ENCODE measurements at regions not wholly inside any gene's neighbourhood (a gene's known extent, or its start where the extent isn't known, plus 50 kb on each side); places are given as distances from the start of the nearest gene placed in this dataset.
"Not testable (repeated sequence)": the region's sequence is repeated elsewhere in the genome, so short reads cannot be mapped to it uniquely, and the experiment has no call there.

DNA sequence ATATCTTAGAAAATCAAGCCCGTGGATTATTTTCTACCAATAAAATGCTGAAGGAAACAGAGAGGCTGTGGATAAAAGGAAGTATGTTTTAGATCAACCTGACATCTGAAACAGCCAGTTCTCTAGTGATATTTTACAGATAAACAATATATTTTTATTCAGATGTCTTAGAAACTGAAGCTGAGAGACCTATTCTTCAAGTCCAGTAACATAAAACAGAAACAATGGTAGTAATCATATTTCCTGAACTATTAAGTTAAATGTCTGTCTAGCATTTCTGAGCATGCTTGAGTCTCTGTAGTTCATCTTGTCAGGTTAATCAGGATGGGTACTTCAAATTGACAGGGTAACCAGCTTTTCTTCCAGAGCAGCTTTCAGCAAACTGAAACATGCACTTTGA is 449.6 kb upstream of the TOM1L1 start:
- Histone ChIP-seq H4K20me1 (ENCODE audit: insufficient read depth, low read length) (no peaks in the 10 kb centered on the region), H3K4me3 (ENCODE audit: low read depth, low read length, poor library complexity, severe bottlenecking) (no peak overlapping the region), H3K4me1 (ENCODE audit: insufficient read depth, low read length, poor library complexity, severe bottlenecking) (no peaks in the 10 kb centered on the region), H3K9me2 (ENCODE audit: insufficient read depth, low read length) (no peaks in the 10 kb centered on the region), H3K36me3 (ENCODE audit: insufficient read depth, low read length) (no peaks in the 10 kb centered on the region), H3K79me2 (ENCODE audit: insufficient read depth, low read depth, low read length) (no peaks in the 10 kb centered on the region), H2AFZ (ENCODE audit: low read length) (no peak overlapping the region), H3K27ac (ENCODE audit: low read depth, low read length, poor library complexity, severe bottlenecking) (no peak overlapping the region), H3K9me3 (ENCODE audit: low read length) (peaks cover 10% of the 10 kb centered on the region), H3K4me2 (ENCODE audit: low read length) (no peak overlapping the region)
- no peak for DNase-seq (ENCODE audit: low spot score)
- CTCF ChIA-PET (ENCODE audit: unreplicated experiment): no interaction called here
- BruUV-seq (replicated peaks): no TSS peak
- intact Hi-C loops (cut with micrococcal nuclease; ENCODE audit: unreplicated experiment): no loop called here
- POLR2A ChIA-PET: interaction anchor here (0.8 kb wide), 1 partner anchor 9 kb away, joined by 3 read pairs; no protein-coding TSS in a partner anchor
- TF ChIP-seq EZH2phosphoT487 (IDR thresholded peaks at IDR 0.05; ENCODE audit: borderline replicate concordance, low read depth, low read length): no peak
- TF ChIP-seq, protein P1, sequence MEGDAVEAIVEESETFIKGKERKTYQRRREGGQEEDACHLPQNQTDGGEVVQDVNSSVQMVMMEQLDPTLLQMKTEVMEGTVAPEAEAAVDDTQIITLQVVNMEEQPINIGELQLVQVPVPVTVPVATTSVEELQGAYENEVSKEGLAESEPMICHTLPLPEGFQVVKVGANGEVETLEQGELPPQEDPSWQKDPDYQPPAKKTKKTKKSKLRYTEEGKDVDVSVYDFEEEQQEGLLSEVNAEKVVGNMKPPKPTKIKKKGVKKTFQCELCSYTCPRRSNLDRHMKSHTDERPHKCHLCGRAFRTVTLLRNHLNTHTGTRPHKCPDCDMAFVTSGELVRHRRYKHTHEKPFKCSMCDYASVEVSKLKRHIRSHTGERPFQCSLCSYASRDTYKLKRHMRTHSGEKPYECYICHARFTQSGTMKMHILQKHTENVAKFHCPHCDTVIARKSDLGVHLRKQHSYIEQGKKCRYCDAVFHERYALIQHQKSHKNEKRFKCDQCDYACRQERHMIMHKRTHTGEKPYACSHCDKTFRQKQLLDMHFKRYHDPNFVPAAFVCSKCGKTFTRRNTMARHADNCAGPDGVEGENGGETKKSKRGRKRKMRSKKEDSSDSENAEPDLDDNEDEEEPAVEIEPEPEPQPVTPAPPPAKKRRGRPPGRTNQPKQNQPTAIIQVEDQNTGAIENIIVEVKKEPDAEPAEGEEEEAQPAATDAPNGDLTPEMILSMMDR (conservative IDR thresholded peaks at IDR 0.05; ENCODE audit: low read length): no peak

DNA sequence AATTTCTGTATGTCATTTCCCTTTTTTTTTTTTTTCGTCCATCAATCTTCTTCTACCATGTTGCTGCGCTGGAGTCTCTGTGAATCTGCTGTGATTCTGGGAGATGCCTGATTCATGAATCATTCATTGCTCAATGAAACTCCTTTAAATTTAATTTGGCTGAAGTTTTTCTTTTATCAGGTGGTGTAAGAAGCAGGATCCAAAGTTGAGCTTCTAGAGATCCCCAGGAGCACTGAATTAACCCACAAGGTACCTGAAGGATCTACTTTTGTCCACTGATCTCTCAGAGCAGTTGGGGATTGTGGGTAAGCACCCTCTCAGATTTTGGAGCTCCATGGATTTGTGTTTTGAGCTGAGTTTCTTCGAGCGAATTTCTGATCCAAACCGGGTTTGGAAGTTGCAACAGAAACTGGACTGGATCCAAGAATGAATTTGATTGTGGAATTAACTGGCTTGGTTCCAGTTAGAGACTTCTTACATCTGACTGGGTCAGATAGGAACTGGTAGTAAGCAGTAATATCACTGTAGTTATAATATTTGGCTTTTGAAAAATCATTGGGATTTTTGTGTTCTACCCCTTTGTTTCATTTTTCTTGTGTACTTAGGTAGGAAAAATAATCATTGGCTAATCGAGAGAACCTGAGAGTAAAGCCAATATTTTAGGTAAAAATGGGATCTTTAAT is 447.8 kb upstream of the TOM1L1 start:
- no peak overlapping the region for H2AFZ ChIP-seq (ENCODE audit: low read length)
- peaks cover 16% of the 10 kb centered on the region for H3K9me3 ChIP-seq (ENCODE audit: low read length)
- ChIA-PET POLR2A (no interaction called here), CTCF (ENCODE audit: unreplicated experiment) (no interaction called here)
- no peaks in the 10 kb centered on the region for H3K79me2 ChIP-seq (ENCODE audit: insufficient read depth, low read depth, low read length)
- no peaks in the 10 kb centered on the region for H3K9me2 ChIP-seq (ENCODE audit: insufficient read depth, low read length)
- no peak overlapping the region for H3K27ac ChIP-seq (ENCODE audit: low read depth, low read length, poor library complexity, severe bottlenecking)
- TF ChIP-seq EZH2phosphoT487 (IDR thresholded peaks at IDR 0.05; ENCODE audit: borderline replicate concordance, low read depth, low read length): no peak
- TF ChIP-seq, protein P1 (conservative IDR thresholded peaks at IDR 0.05; ENCODE audit: low read length): no peak
- DNase-seq (ENCODE audit: low spot score): no peak
- H4K20me1 ChIP-seq (ENCODE audit: insufficient read depth, low read length): no peaks in the 10 kb centered on the region
- no TSS peak for BruUV-seq (replicated peaks)
- no peak overlapping the region for H3K4me3 ChIP-seq (ENCODE audit: low read depth, low read length, poor library complexity, severe bottlenecking)
- no peaks in the 10 kb centered on the region for H3K36me3 ChIP-seq (ENCODE audit: insufficient read depth, low read length)
- no peaks in the 10 kb centered on the region for H3K4me1 ChIP-seq (ENCODE audit: insufficient read depth, low read length, poor library complexity, severe bottlenecking)
- intact Hi-C loops (cut with micrococcal nuclease; ENCODE audit: unreplicated experiment): no loop called here
- no peak overlapping the region for H3K4me2 ChIP-seq (ENCODE audit: low read length)

DNA sequence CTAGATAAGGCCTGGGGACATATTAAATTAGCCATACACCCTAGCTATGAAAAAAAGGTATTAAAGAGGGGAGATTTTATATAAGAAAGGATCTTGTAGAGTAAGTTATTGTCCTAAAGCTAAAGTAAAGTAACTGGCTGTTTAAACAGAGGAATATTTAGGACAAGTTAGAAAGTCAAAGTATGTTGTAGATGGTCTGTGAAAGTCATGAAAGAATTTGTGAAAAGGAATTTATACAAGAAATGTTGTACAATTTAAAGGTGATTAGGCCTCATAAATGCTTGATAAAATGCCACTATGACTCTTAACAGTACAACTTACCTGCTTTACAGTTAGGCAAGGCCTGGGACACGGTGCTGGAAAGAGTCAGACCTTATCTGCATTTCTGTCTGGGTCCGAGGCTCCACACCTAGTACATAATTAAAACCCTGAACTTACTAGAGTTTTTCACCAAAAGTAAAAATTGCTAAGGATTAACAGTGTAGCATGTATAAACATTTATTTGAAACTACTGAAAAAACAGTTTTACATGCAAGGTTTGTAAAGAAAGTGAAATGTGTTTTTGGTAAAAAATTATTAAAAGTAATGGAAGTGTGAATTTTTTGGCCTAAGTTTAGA is 445.3 kb upstream of the TOM1L1 start:
- intact Hi-C loops (cut with micrococcal nuclease; ENCODE audit: unreplicated experiment): no loop called here
- peaks cover 16% of the 10 kb centered on the region for H3K9me3 ChIP-seq (ENCODE audit: low read length)

DNA sequence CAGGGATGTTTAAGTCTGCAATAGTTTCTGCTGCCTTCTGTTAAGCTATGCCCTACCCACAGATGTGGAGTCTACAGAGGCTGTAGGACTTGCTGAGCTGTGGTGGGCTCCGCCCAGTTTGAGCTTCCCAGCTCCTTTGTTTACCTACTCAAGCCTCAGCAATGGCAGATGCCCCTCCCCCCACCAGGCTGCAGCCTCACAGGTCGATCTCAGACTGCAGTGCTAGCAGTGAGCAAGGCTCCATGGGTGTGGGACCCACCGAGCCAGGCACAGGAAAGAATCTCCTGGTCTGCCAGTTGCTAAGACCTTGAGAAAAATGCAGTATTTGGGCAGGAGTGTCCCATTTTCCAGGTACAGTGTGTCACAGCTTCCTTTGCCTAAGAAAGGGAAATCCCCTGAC is 435.2 kb upstream of the TOM1L1 start:
- H3K4me2 ChIP-seq (ENCODE audit: low read length); H3K79me2 ChIP-seq (ENCODE audit: insufficient read depth, low read depth, low read length); intact Hi-C loops (cut with micrococcal nuclease; ENCODE audit: unreplicated experiment); H3K9me3 ChIP-seq (ENCODE audit: low read length); H3K27ac ChIP-seq (ENCODE audit: low read depth, low read length, poor library complexity, severe bottlenecking); BruUV-seq (replicated peaks); H2AFZ ChIP-seq (ENCODE audit: low read length); H3K9me2 ChIP-seq (ENCODE audit: insufficient read depth, low read length); POLR2A ChIA-PET; H3K36me3 ChIP-seq (ENCODE audit: insufficient read depth, low read length); CTCF ChIA-PET (ENCODE audit: unreplicated experiment); DNase-seq (ENCODE audit: low spot score); H4K20me1 ChIP-seq (ENCODE audit: insufficient read depth, low read length); H3K4me3 ChIP-seq (ENCODE audit: low read depth, low read length, poor library complexity, severe bottlenecking); H3K4me1 ChIP-seq (ENCODE audit: insufficient read depth, low read length, poor library complexity, severe bottlenecking): not testable (repeated sequence)

More for the DNA sequence above, 445.3 kb upstream of the TOM1L1 start:
- Histone ChIP-seq H3K79me2 (ENCODE audit: insufficient read depth, low read depth, low read length) (no peaks in the 10 kb centered on the region), H3K27ac (ENCODE audit: low read depth, low read length, poor library complexity, severe bottlenecking) (no peak overlapping the region), H3K4me3 (ENCODE audit: low read depth, low read length, poor library complexity, severe bottlenecking) (no peak overlapping the region), H2AFZ (ENCODE audit: low read length) (no peak overlapping the region), H4K20me1 (ENCODE audit: insufficient read depth, low read length) (no peaks in the 10 kb centered on the region), H3K4me1 (ENCODE audit: insufficient read depth, low read length, poor library complexity, severe bottlenecking) (no peaks in the 10 kb centered on the region), H3K4me2 (ENCODE audit: low read length) (no peak overlapping the region), H3K36me3 (ENCODE audit: insufficient read depth, low read length) (no peaks in the 10 kb centered on the region), H3K9me2 (ENCODE audit: insufficient read depth, low read length) (no peaks in the 10 kb centered on the region)
- TF ChIP-seq, protein P1 (conservative IDR thresholded peaks at IDR 0.05; ENCODE audit: low read length): no peak
- TF ChIP-seq EZH2phosphoT487 (IDR thresholded peaks at IDR 0.05; ENCODE audit: borderline replicate concordance, low read depth, low read length): no peak
- CTCF ChIA-PET (ENCODE audit: unreplicated experiment): no interaction called here
- POLR2A ChIA-PET: no interaction called here
- BruUV-seq (replicated peaks): no TSS peak
- DNase-seq (ENCODE audit: low spot score): peak; percentile 3
